ENCODE measurements at regions not wholly inside any gene's neighbourhood (a gene's known extent, or its start where the extent isn't known, plus 50 kb on each side); places are given as distances from the start of the nearest gene placed in this dataset.

- no peak for TF ChIP-seq POLR2A (IDR thresholded peaks at IDR 0.05)
- TF ChIP-seq CTCF (IDR thresholded peaks at IDR 0.05), result no peak
- TF ChIP-seq POLR2AphosphoS5 (IDR thresholded peaks at IDR 0.05; ENCODE audit: insufficient read depth in 1 of 2, low read depth in 1 of 2), result no peak
These were observed 197.7 kb downstream of the TRIML1 start for GRCh38 chr4:188336891-188337290.
